ENCODE measurements at regions not wholly inside any gene's neighbourhood (a gene's known extent, or its start where the extent isn't known, plus 50 kb on each side); places are given as distances from the start of the nearest gene placed in this dataset.

GRCh38 chr2:15729709-15730544, 138.3 kb downstream of the DDX1 start:
- Histone ChIP-seq H3K36me3 (no peaks in the 10 kb centered on the region), H3K27me3 (no peaks in the 10 kb centered on the region), H3K4me1 (peaks cover 0 to 43% (median 37%) of the 10 kb centered on the region in 4 donors), H3K27ac (peak overlapping the region in 3 of 4 donors; percentile 4 to 40 (median 29)), H3K4me3 (no peak overlapping the region), H3K9me3 (no peaks in the 10 kb centered on the region)
- DNase-seq = no peak
- TF ChIP-seq EP300 (IDR thresholded peaks at IDR 0.05) (no peak), POLR2AphosphoS5 (IDR thresholded peaks at IDR 0.05) (no peak), CTCF (IDR thresholded peaks at IDR 0.05) (no peak), POLR2A (IDR thresholded peaks at IDR 0.05) (no peak)
- WGBS, 2 donors = 69 to 74% methylated on average over 10 of the region's 10 CpGs
- intact Hi-C loops (cut with DNase I) = no loop called here

- Histone ChIP-seq H3K36me3 (no peaks in the 10 kb centered on the region), H3K4me1 (peaks cover 0 to 49% (median 40%) of the 10 kb centered on the region in 4 donors), H3K27ac (peak overlapping the region in 2 of 4 donors; percentile 29 to 40), H3K27me3 (no peaks in the 10 kb centered on the region), H3K9me3 (no peaks in the 10 kb centered on the region), H3K4me3 (no peak overlapping the region)
- intact Hi-C loops (cut with DNase I) = no loop called here
- 28 to 29% methylated on average over 7 of the region's 7 CpGs for WGBS, 2 donors
- TF ChIP-seq POLR2AphosphoS5 (IDR thresholded peaks at IDR 0.05) (peak; percentile 59 to 87 (median 82)), EP300 (IDR thresholded peaks at IDR 0.05) (peak in 1 of 4 donors; percentile 50), CTCF (IDR thresholded peaks at IDR 0.05) (no peak)
- peak; percentile 96 for DNase-seq
Observed at GRCh38 chr2:15730545-15731212, 139.0 kb downstream of the DDX1 start.

GRCh38 chr2:15731213-15731888, 139.7 kb downstream of the DDX1 start:
- WGBS, 2 donors = 89 to 92% methylated on average over 7 of the region's 7 CpGs
- no peak for TF ChIP-seq POLR2AphosphoS5 (IDR thresholded peaks at IDR 0.05)
- TF ChIP-seq EP300 (IDR thresholded peaks at IDR 0.05) = no peak
- no peak for TF ChIP-seq CTCF (IDR thresholded peaks at IDR 0.05)
- TF ChIP-seq POLR2A (IDR thresholded peaks at IDR 0.05) = no peak
- no peak overlapping the region for H3K4me3 ChIP-seq

GRCh38 chr2:15731889-15732271, 140.2 kb downstream of the DDX1 start:
- WGBS, 2 donors = 93 to 96% methylated on average over 1 of the region's 1 CpG
- Histone ChIP-seq H3K9me3 (no peaks in the 10 kb centered on the region), H3K36me3 (no peaks in the 10 kb centered on the region), H3K4me3 (no peak overlapping the region), H3K27ac (no peak overlapping the region), H3K4me1 (peaks cover 0 to 49% (median 40%) of the 10 kb centered on the region in 4 donors), H3K27me3 (no peaks in the 10 kb centered on the region)
- intact Hi-C loops (cut with DNase I) = no loop called here
- DNase-seq = no peak
- TF ChIP-seq CTCF (IDR thresholded peaks at IDR 0.05) = no peak

More at GRCh38 chr2:15731213-15731888, 139.7 kb downstream of the DDX1 start:
- Histone ChIP-seq H3K9me3 (no peaks in the 10 kb centered on the region), H3K27ac (no peak overlapping the region), H3K27me3 (no peaks in the 10 kb centered on the region), H3K36me3 (no peaks in the 10 kb centered on the region), H3K4me1 (peaks cover 0 to 49% (median 40%) of the 10 kb centered on the region in 4 donors)
- intact Hi-C loops (cut with DNase I) = no loop called here
- no peak for DNase-seq

Data from sigmoid colon (tissue), 6 donors.